ENCODE measurements at regions not wholly inside any gene's neighbourhood (a gene's known extent, or its start where the extent isn't known, plus 50 kb on each side); places are given as distances from the start of the nearest gene placed in this dataset.

DNA sequence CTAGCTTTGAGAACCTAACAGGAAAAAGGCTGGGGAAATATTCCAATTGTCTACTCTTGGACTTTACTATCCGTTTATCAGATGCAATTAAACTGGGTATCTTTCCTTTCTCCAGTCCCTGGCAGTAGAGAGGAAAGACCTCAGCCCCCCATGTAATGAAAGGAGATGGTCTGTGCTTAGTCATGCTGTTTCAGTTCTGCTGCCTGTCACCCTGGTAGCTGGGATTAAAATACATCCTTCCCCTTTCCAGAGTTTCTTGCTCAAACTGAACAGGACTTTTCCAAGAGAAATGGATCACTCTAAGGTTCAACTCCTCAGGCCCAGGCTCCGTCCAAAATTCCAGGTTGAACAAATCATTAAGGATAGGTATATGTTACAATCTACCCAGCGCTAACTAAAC, 202.9 kb downstream of the PTEN start:
- TF ChIP-seq CTCF (IDR thresholded peaks at IDR 0.05; ENCODE audit: insufficient read depth, low read length, poor library complexity, severe bottlenecking): no peak

GRCh38 chr10:88066876-88067275, 203.5 kb downstream of the PTEN start:
- TF ChIP-seq CTCF (IDR thresholded peaks at IDR 0.05; ENCODE audit: insufficient read depth, low read length, poor library complexity, severe bottlenecking): no peak
- DNase-seq (ENCODE audit: extremely low read depth, insufficient read length): peak; percentile 53
- Histone ChIP-seq H3K36me3 (ENCODE audit: control insufficient read depth, insufficient read depth, low read length) (no peaks in the 10 kb centered on the region), H3K4me3 (replicated peaks; ENCODE audit: low read depth, low read length) (no peak overlapping the region), H3K27me3 (replicated peaks; ENCODE audit: control insufficient read depth, insufficient read depth, low read length) (no peaks in the 10 kb centered on the region)

More for the DNA sequence above, 202.9 kb downstream of the PTEN start:
- Histone ChIP-seq H3K4me3 (replicated peaks; ENCODE audit: low read depth, low read length) (no peak overlapping the region), H3K27me3 (replicated peaks; ENCODE audit: control insufficient read depth, insufficient read depth, low read length) (no peaks in the 10 kb centered on the region), H3K36me3 (ENCODE audit: control insufficient read depth, insufficient read depth, low read length) (no peaks in the 10 kb centered on the region)
- DNase-seq (ENCODE audit: extremely low read depth, insufficient read length): no peak

GRCh38 chr10:88067737-88068136, 204.3 kb downstream of the PTEN start:
- no peak for TF ChIP-seq CTCF (IDR thresholded peaks at IDR 0.05; ENCODE audit: insufficient read depth, low read length, poor library complexity, severe bottlenecking)
- no peak overlapping the region for H3K4me3 ChIP-seq (replicated peaks; ENCODE audit: low read depth, low read length)
- no peaks in the 10 kb centered on the region for H3K36me3 ChIP-seq (ENCODE audit: control insufficient read depth, insufficient read depth, low read length)
- H3K27me3 ChIP-seq (replicated peaks; ENCODE audit: control insufficient read depth, insufficient read depth, low read length): no peaks in the 10 kb centered on the region
- DNase-seq (ENCODE audit: extremely low read depth, insufficient read length): no peak

DNA sequence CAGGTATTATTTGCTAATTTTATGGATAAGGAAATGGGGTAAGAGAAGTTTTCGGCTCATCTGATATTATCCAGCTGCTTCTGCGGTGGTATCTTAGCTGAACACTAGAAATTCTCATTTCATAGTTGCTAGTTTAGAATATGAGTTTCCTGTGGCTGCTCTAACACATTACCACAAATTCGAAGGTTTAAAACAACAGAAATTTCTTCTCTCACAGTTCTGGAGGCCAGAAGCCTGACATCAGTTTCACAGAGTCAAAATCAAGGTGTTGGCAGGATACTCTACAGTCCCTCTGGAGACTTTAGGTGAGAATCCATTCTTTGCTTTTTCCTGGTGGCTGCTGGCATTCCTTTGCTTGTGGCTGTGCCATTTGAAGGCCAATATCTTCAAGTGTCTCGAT, 205.9 kb downstream of the PTEN start:
- no peaks in the 10 kb centered on the region for H3K27me3 ChIP-seq (replicated peaks; ENCODE audit: control insufficient read depth, insufficient read depth, low read length)
- no peak overlapping the region for H3K4me3 ChIP-seq (replicated peaks; ENCODE audit: low read depth, low read length)
- TF ChIP-seq CTCF (IDR thresholded peaks at IDR 0.05; ENCODE audit: insufficient read depth, low read length, poor library complexity, severe bottlenecking): no peak
- H3K36me3 ChIP-seq (ENCODE audit: control insufficient read depth, insufficient read depth, low read length): no peaks in the 10 kb centered on the region
- DNase-seq (ENCODE audit: extremely low read depth, insufficient read length): no peak

- no peak for TF ChIP-seq CTCF (IDR thresholded peaks at IDR 0.05; ENCODE audit: insufficient read depth, low read length, poor library complexity, severe bottlenecking)
- H3K36me3 ChIP-seq (ENCODE audit: control insufficient read depth, insufficient read depth, low read length): no peaks in the 10 kb centered on the region
- DNase-seq (ENCODE audit: extremely low read depth, insufficient read length): peak; percentile 64
- H3K27me3 ChIP-seq (replicated peaks; ENCODE audit: control insufficient read depth, insufficient read depth, low read length): no peaks in the 10 kb centered on the region
- H3K4me3 ChIP-seq (replicated peaks; ENCODE audit: low read depth, low read length): no peak overlapping the region; the same call in 1 of the 2 replicates
These were observed 206.9 kb downstream of the PTEN start for GRCh38 chr10:88070080-88070880.
